Activated CD4-positive, alpha-beta T cell treated with anti-CD3 and anti-CD28 coated beads, Interleukin-10, Interleukin-2, amounts not matched to agents 100 ng/mL and 50 ng/mL, durations not matched to agents 16 hours and 8 hours (primary cell): ENCODE measurements at regions not wholly inside any gene's neighbourhood (a gene's known extent, or its start where the extent isn't known, plus 50 kb on each side); places are given as distances from the start of the nearest gene placed in this dataset.

ENCODE experiments used
- DNase-seq: peaks from one replicate; pipeline ENCODE4 v3.0.0-alpha.2; 2020

DNA sequence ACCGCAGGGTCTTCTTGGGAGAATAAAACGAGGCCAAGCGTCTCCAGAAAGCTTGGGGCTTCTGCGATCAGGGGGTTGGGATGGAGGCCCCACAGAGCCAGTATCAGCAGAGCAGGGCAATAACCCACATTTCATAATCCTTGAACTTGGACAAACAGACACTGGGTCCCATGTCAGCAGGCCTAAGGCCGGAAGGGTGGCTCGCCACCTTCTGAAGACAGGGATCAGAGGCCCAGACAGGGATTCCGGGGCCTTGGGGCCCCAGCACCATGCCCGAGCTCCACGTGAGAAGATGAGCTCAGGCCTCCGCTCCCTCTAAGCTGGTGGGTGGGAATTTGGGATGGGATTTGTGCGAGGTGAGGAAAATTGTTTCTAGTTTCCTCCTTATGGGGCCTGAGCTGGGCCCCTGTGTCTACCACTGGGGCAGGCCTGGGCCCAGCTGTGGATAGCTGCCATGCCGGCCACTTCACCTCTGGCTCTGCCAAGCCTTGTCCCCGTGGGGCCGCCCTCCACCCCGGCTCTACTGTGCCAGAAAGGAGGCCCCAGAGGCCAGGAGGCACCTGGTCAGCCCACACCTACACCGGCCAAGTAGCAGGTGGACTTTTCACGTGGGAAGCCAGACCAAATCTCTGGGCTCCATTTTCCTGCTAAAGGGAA, 67.2 kb upstream of the DLK1 start:
- DNase-seq = no peak

- no peak for DNase-seq
Measured at GRCh38 chr14:100660498-100660881, 66.2 kb upstream of the DLK1 start.

- DNase-seq = no peak
Measured at GRCh38 chr14:100660882-100661635, 65.6 kb upstream of the DLK1 start.

DNA sequence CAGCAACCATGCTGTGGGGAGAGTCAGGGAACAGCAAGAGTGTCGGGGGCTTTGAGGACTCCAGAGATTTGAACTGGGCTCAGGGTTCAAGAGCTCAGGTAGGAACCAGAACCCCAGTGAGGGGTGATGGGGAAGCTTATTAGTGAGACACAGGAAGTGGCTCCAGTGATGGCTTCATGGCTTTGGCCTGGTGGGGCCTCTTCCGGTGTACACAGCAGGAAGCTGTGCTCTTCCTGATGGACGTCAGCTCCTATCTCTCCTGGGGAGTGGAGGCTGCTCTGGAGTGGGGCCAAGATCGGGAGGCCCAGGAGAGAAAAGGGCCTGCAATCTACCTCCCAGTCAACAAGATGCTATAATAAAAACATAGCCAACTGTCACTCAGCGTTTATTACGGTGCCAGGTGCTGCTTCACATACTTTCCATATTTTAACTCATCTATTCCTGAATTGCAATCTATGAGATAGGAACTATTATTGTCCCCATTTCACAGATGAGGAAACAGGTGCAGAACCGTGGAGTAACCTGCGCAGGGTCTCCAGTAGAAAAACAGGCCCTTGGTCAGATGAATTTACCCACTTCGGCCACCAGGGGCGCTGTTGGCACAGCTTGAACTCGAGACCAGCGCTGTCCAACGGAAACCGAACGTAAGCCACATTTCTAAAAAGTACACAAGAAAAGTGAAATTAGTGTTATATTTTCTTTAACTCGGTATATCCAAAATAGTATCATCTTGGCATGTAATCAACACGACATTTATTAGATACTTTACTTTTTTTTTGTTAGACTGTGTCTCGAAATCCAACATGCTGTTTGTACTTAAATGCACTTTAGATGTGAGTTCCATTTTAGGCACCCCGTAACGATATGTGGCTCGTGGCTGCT, 63.6 kb upstream of the DLK1 start:
- DNase-seq = peak; percentile 70

- no peak for DNase-seq
Measured at GRCh38 chr14:100663761-100664052, 63.0 kb upstream of the DLK1 start.

DNA sequence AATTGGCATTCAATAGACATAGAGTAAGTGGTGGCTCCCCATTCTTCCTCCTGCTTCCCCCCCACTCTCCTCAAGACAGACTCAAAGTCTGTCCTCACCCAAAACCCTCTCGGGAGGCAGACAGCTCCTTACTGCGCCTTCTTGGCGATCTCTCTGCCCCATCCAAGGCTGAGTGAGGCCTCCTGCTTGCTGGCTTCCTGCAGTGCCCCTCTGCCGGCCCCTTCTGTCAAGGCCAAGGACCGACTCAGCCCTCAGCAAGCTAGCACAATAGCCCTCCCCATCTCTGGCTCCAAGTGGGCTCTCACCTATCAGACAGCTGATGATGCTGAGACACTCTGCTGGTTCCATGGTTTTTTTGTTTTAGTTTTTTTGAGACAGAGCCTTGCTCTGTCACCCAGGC, 62.5 kb upstream of the DLK1 start:
- DNase-seq = no peak

DNA sequence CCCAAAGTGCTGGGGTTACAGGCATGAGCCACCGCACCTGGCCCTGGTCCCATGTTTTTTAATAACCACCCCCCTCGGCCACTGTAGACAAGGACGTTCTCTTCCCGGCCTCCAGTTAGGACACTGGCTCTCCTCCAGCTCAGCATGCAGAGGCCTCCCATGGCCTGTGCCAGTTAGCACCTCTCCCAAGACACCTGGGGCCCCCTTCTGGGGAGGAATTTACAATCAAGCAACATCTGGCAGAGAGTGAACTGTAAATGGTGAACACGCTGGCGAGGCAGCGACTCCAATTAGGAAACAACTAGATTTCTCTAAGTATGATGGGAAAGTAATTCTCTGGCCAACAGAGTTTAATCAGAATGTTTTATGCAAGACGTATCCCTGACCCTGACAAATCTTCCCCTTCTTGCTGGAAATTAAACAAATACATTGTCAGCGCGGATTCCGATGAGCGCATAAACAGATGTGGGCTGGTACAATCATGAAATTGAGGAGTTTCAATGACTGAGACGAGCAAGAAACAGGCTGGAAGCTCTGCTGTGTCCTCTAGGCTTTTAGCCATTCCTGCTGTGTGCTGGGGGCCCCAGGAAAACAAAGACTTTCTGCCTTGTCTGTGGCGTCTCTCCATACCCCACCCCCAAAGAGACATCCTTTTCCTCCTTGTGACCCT, 61.7 kb upstream of the DLK1 start:
- DNase-seq = no peak

DNA sequence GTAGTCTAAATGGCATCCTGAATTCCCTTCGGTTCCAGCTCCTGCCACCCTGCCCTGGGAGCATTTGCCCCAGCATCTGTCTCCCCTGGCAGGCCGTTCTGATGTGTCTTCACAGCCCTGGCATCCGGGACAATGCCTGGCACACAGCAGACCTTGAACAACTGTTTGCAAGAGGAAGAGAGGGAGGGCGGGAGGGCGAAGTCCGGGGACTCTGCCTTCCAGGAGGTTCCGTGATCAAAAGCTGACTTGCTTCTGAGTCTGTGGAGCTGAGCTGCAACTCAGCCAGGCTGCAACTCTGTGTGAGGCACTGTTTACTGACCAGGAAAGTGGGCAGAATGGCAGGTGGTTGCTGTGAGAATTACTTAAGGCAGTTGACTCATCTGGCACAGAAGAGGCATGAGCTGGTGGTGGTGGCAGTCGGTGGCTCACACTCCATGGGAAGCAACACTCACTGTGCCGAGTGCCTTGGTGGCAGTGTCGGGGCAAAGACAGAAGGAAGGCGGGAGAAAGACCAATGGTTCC, 61.1 kb upstream of the DLK1 start:
- no peak for DNase-seq

GRCh38 chr14:100666403-100666802, 60.3 kb upstream of the DLK1 start:
- no peak for DNase-seq

GRCh38 chr14:100666851-100667250, 59.8 kb upstream of the DLK1 start:
- no peak for DNase-seq

GRCh38 chr14:100667656-100668055, 59.0 kb upstream of the DLK1 start:
- DNase-seq = no peak

- no peak for DNase-seq
Measured at GRCh38 chr14:100668352-100668751, 58.3 kb upstream of the DLK1 start.

DNA sequence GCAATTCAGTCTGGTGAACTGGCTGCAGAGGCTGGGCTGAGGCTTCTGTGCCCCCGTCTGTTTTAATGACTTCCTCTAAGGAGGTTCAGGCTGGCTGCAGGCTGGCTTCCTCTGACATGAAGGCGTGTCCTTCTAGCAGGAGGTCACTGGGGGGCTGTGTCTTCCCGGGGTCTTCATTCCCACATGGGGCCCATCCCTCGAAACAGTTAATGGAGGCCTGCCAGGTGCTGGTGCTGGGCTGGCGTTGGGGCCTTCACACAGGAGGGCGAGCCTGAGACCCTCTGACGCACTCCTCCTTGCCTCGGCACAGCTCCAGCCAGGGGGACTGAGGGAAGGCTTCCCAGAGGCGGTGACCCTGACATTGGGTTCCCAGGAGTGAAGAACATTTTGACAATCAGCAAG, 57.7 kb upstream of the DLK1 start:
- DNase-seq = no peak

- DNase-seq = no peak
Measured at GRCh38 chr14:100669468-100669867, 57.2 kb upstream of the DLK1 start.

DNA sequence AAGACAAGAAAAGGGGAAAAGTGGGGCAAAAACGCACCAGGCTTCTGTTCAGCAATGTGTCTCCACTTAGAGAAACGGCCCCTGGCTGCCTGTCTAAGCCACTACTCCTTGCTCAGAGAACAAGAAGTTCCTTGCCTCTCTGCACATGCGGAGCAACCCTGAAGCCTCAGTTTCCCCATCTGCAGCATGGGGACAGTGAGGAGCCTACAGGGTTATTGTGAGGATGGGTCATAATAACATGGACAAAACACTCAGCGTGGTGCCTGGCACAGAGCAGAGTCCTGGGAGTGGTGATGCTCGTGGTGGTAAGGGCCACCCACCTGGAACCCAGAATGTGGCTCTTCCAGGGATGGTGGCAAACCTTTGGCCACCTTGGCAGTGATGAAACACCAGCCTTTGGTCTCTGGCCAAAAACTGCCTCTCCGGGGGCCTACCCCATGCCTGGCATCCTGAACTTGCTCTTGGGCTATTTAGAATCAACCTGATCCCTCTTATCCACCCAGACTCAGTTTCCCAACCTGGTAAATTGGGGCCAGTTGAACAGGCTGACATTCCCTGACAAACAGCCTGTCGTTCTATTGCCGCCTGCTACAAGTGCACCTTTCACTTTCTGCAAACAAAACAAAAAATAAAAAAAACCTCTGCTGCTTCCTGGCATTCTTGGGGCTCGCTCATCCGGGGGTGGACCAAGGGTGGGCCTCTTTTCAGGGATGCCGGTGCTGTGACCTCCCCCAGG, 56.5 kb upstream of the DLK1 start:
- DNase-seq = no peak

- DNase-seq = no peak
Measured at GRCh38 chr14:100670753-100671049, 56.0 kb upstream of the DLK1 start.

DNA sequence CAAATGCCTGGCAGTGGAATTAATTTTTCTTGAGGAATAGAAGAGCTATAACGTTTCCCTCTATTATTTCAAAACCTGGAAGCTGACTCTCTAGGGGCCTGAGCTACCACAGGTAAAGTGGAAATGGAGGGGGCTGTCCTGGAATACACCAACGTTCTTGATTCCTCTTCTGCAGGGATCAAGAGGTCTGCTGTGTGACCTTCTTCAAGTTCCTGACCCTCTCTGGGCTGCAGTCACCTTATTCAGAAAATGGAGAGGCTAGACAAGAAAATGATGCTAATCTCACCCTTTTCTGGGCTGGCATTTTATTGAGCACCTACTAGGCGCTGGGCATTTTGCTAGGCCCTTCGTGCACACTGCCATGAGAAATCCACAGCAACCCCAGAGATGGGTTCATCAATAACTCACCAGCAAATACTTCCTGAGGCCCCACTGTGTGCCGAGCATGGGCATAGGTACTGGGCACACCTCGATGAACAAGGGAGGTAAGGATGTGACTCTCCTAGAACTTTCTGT, 55.2 kb upstream of the DLK1 start:
- DNase-seq = no peak

GRCh38 chr14:100671906-100672305, 54.8 kb upstream of the DLK1 start:
- no peak for DNase-seq

GRCh38 chr14:100673085-100673806, 53.4 kb upstream of the DLK1 start:
- DNase-seq = no peak

DNA sequence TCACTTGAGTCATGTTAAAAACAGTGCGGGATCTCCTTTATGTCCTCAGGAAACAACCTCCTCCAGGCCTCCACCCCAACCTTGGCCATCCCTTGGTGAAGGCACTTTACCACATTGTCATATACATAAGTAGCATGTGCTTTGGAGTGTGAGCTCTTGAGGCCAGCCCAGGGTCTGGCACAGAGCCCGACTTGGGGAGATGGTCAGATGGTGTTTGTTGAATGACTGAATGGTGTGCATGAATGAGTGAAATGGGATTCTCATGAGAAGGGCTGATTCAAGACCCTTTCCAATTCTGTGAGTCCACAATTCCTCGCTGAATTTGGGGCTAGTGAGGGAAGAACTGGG, 52.9 kb upstream of the DLK1 start:
- no peak for DNase-seq

DNA sequence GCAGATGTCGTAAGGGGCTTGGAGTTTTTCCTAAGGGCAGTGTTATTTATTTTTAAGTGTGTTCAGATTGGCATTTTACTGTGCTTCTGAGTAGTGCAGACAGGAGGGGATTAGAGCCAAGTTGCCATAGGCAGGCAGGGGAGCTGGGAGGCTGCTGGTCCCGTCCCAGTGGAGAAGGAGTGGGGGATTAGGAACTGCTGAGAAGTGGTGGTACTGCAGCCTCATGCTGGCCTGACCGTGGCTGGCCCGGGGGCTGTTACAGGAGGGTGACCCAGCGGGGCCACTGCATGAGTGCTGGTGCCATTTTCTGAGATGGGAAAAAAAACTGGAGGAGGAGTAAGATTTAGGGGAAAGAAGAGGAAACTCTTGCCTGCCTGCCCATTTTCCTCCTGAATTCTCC, 52.3 kb upstream of the DLK1 start:
- no peak for DNase-seq
